ENCODE measurements at regions not wholly inside any gene's neighbourhood (a gene's known extent, or its start where the extent isn't known, plus 50 kb on each side); places are given as distances from the start of the nearest gene placed in this dataset.

DNA sequence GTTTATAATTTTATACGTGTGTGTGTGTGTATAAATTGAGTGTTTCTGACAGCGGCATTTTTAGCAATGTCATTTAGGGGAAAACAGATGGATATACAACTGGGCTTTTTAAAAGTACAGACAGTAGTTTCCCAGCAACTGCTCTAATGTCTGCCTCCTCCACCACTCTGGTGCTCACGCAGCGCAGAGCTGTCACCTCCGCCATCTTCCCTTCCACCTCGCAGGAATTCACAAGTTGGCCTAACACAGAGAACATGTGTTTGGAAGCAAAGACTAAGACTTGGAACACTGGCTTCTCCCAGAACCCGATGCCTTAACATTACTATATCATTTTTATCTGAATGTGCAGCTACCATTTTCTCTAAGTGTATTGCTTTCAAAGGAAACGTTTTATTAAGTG, 158.3 kb upstream of the FSTL5 start:
- intact Hi-C loops (cut with micrococcal nuclease; ENCODE audit: unreplicated experiment) (no loop called here), in situ Hi-C loops (cut with MboI) (no loop called here)
- RAD21 ChIA-PET (ENCODE audit: unreplicated experiment) = no interaction called here

More for the DNA sequence above, 158.3 kb upstream of the FSTL5 start:
- Histone ChIP-seq H3K9me3 (replicated peaks; ENCODE audit: control insufficient read depth, insufficient read depth, low read length) (no peaks in the 10 kb centered on the region), H3K4me1 (ENCODE audit: control insufficient read depth, insufficient read depth, low read length) (no peaks in the 10 kb centered on the region), H3K9ac (ENCODE audit: control insufficient read depth, insufficient read depth, low read length) (no peak overlapping the region), H3K79me2 (ENCODE audit: control insufficient read depth, insufficient read depth, low read length) (no peaks in the 10 kb centered on the region), H3K4me3 (no peak overlapping the region), H3K4me2 (ENCODE audit: control insufficient read depth, insufficient read depth) (no peak overlapping the region), H4K20me1 (ENCODE audit: control insufficient read depth, insufficient read depth) (no peaks in the 10 kb centered on the region), H2AFZ (ENCODE audit: control insufficient read depth, low read depth, low read length) (no peak overlapping the region), H3K27ac (ENCODE audit: control insufficient read depth, insufficient read depth) (no peak overlapping the region), H3K27me3 (replicated peaks in 1 of 2; ENCODE audit: control insufficient read depth in 2 of 2, insufficient read depth in 2 of 2, low read length in 1 of 2) (no peaks in the 10 kb centered on the region), H3K36me3 (ENCODE audit: control insufficient read depth in 2 of 2, insufficient read depth in 2 of 2, low read length in 1 of 2) (no peaks in the 10 kb centered on the region)
- no TSS peak for BruUV-seq (replicated peaks)
- ATAC-seq = no peak
- ChIA-PET CTCF (no interaction called here), SMC1A (ENCODE audit: uncharacterized antibody, unreplicated experiment) (no interaction called here), POLR2A (interaction anchor here (0.6 kb wide), 1 partner anchor 13 kb away, joined by 7 read pairs; no protein-coding TSS in a partner anchor)
- TF ChIP-seq YBX1 (IDR thresholded peaks at IDR 0.05) = no peak
- no peak for TF ChIP-seq CHD1 (IDR thresholded peaks at IDR 0.05; ENCODE audit: low read depth, low read length)
- TF ChIP-seq, protein P1, sequence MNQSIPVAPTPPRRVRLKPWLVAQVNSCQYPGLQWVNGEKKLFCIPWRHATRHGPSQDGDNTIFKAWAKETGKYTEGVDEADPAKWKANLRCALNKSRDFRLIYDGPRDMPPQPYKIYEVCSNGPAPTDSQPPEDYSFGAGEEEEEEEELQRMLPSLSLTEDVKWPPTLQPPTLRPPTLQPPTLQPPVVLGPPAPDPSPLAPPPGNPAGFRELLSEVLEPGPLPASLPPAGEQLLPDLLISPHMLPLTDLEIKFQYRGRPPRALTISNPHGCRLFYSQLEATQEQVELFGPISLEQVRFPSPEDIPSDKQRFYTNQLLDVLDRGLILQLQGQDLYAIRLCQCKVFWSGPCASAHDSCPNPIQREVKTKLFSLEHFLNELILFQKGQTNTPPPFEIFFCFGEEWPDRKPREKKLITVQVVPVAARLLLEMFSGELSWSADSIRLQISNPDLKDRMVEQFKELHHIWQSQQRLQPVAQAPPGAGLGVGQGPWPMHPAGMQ (IDR thresholded peaks at IDR 0.05; ENCODE audit: borderline replicate concordance) = no peak
- no peak for TF ChIP-seq SMC3 (IDR thresholded peaks at IDR 0.05; ENCODE audit: borderline replicate concordance, low read length)
- TF ChIP-seq TCF3 (IDR thresholded peaks at IDR 0.05; ENCODE audit: borderline replicate concordance, insufficient read depth, low read depth, low read length) = no peak
- no peak for TF ChIP-seq IRF4 (IDR thresholded peaks at IDR 0.05; ENCODE audit: low read depth, low read length)
- no peak for TF ChIP-seq PAX8 (IDR thresholded peaks at IDR 0.05)
- TF ChIP-seq BRCA1 (IDR thresholded peaks at IDR 0.05; ENCODE audit: low read depth, low read length) = no peak
- TF ChIP-seq DPF2 (IDR thresholded peaks at IDR 0.05) = no peak
- TF ChIP-seq, protein P2, sequence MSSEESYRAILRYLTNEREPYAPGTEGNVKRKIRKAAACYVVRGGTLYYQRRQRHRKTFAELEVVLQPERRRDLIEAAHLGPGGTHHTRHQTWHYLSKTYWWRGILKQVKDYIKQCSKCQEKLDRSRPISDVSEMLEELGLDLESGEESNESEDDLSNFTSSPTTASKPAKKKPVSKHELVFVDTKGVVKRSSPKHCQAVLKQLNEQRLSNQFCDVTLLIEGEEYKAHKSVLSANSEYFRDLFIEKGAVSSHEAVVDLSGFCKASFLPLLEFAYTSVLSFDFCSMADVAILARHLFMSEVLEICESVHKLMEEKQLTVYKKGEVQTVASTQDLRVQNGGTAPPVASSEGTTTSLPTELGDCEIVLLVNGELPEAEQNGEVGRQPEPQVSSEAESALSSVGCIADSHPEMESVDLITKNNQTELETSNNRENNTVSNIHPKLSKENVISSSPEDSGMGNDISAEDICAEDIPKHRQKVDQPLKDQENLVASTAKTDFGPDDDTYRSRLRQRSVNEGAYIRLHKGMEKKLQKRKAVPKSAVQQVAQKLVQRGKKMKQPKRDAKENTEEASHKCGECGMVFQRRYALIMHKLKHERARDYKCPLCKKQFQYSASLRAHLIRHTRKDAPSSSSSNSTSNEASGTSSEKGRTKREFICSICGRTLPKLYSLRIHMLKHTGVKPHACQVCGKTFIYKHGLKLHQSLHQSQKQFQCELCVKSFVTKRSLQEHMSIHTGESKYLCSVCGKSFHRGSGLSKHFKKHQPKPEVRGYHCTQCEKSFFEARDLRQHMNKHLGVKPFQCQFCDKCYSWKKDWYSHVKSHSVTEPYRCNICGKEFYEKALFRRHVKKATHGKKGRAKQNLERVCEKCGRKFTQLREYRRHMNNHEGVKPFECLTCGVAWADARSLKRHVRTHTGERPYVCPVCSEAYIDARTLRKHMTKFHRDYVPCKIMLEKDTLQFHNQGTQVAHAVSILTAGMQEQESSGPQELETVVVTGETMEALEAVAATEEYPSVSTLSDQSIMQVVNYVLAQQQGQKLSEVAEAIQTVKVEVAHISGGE (CRISPR knock-in tag; IDR thresholded peaks at IDR 0.05) = no peak
- TF ChIP-seq, protein P3, sequence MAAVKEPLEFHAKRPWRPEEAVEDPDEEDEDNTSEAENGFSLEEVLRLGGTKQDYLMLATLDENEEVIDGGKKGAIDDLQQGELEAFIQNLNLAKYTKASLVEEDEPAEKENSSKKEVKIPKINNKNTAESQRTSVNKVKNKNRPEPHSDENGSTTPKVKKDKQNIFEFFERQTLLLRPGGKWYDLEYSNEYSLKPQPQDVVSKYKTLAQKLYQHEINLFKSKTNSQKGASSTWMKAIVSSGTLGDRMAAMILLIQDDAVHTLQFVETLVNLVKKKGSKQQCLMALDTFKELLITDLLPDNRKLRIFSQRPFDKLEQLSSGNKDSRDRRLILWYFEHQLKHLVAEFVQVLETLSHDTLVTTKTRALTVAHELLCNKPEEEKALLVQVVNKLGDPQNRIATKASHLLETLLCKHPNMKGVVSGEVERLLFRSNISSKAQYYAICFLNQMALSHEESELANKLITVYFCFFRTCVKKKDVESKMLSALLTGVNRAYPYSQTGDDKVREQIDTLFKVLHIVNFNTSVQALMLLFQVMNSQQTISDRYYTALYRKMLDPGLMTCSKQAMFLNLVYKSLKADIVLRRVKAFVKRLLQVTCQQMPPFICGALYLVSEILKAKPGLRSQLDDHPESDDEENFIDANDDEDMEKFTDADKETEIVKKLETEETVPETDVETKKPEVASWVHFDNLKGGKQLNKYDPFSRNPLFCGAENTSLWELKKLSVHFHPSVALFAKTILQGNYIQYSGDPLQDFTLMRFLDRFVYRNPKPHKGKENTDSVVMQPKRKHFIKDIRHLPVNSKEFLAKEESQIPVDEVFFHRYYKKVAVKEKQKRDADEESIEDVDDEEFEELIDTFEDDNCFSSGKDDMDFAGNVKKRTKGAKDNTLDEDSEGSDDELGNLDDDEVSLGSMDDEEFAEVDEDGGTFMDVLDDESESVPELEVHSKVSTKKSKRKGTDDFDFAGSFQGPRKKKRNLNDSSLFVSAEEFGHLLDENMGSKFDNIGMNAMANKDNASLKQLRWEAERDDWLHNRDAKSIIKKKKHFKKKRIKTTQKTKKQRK (IDR thresholded peaks at IDR 0.05; ENCODE audit: low read depth, low read length) = no peak
- TF ChIP-seq HDAC2 (IDR thresholded peaks at IDR 0.05) = no peak
- TF ChIP-seq, protein P4, sequence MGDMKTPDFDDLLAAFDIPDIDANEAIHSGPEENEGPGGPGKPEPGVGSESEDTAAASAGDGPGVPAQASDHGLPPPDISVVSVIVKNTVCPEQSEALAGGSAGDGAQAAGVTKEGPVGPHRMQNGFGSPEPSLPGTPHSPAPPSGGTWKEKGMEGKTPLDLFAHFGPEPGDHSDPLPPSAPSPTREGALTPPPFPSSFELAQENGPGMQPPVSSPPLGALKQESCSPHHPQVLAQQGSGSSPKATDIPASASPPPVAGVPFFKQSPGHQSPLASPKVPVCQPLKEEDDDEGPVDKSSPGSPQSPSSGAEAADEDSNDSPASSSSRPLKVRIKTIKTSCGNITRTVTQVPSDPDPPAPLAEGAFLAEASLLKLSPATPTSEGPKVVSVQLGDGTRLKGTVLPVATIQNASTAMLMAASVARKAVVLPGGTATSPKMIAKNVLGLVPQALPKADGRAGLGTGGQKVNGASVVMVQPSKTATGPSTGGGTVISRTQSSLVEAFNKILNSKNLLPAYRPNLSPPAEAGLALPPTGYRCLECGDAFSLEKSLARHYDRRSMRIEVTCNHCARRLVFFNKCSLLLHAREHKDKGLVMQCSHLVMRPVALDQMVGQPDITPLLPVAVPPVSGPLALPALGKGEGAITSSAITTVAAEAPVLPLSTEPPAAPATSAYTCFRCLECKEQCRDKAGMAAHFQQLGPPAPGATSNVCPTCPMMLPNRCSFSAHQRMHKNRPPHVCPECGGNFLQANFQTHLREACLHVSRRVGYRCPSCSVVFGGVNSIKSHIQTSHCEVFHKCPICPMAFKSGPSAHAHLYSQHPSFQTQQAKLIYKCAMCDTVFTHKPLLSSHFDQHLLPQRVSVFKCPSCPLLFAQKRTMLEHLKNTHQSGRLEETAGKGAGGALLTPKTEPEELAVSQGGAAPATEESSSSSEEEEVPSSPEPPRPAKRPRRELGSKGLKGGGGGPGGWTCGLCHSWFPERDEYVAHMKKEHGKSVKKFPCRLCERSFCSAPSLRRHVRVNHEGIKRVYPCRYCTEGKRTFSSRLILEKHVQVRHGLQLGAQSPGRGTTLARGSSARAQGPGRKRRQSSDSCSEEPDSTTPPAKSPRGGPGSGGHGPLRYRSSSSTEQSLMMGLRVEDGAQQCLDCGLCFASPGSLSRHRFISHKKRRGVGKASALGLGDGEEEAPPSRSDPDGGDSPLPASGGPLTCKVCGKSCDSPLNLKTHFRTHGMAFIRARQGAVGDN (IDR thresholded peaks at IDR 0.05) = no peak
- FAIRE-seq = no peak
- 56% methylated on average over 8 of the region's 8 CpGs for WGBS (ENCODE audit: insufficient coverage, insufficient replicate concordance, low lambda C conversion rate, missing lambda C conversion rate)
- DNase-seq (ENCODE audit: low read depth, low spot score) = no peak

Measured in GM12878 (cell line).